ENCODE measurements at regions not wholly inside any gene's neighbourhood (a gene's known extent, or its start where the extent isn't known, plus 50 kb on each side); places are given as distances from the start of the nearest gene placed in this dataset.

DNA sequence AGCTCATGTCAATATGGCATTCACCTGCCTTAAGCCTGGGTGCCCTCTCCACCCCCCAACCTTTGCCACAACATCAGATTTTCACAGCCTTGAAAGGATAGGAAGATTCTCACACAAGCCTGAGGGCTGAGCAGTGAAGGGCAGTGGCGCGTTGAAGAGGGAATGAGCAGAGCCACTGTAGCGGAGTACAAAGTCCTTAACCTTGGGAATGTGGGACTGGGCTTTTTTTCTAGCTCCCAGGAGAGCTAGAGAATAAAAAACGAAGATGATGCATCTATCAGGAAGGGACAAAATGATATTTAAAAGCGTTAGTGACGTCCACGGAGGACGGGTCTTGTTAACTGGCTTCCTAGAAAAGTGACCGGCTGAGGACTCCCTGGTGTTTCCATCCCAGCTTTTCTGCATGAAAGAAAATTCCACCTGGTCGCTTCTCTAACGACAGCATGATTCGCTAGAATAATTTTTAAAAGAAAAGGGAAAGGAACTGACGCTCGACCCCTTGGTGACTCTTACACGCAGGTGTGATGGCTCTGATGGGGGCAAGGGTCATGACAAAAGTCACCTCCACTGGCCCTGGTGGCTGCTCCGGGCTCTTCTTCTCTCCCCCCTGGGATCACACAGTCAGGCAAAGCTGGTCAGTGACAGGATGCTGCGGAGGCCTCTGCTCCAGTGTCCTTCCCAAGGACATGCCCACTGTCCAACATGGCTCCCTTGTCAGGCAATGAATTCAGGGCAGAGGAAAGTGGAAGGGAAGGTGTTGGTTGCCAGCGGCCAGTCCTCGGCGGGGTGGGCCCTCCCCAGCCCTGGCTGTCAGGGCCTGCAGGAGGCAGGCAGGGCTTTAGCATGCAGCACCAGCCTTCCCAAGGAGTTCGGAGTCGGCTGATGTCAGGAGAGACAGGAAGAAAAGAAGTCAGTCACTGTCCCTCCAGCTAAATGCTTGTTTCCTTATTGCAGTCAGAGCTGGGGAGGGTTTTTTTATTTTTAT, 58.4 kb upstream of the IRX3 start:
- no peak overlapping the region for H3K4me3 ChIP-seq (ENCODE audit: low read depth, low read length)
- DNase-seq (ENCODE audit: low read depth): no peak
- TF ChIP-seq, protein P1, sequence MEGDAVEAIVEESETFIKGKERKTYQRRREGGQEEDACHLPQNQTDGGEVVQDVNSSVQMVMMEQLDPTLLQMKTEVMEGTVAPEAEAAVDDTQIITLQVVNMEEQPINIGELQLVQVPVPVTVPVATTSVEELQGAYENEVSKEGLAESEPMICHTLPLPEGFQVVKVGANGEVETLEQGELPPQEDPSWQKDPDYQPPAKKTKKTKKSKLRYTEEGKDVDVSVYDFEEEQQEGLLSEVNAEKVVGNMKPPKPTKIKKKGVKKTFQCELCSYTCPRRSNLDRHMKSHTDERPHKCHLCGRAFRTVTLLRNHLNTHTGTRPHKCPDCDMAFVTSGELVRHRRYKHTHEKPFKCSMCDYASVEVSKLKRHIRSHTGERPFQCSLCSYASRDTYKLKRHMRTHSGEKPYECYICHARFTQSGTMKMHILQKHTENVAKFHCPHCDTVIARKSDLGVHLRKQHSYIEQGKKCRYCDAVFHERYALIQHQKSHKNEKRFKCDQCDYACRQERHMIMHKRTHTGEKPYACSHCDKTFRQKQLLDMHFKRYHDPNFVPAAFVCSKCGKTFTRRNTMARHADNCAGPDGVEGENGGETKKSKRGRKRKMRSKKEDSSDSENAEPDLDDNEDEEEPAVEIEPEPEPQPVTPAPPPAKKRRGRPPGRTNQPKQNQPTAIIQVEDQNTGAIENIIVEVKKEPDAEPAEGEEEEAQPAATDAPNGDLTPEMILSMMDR (IDR thresholded peaks at IDR 0.05; ENCODE audit: control insufficient read depth, extremely low read depth, insufficient read depth): no peak

- DNase-seq (ENCODE audit: low read depth): no peak
Observed at GRCh38 chr16:54342966-54343365, 56.4 kb upstream of the IRX3 start.

GRCh38 chr16:54341892-54342776, 55.5 kb upstream of the IRX3 start:
- no peak overlapping the region for H3K4me3 ChIP-seq (ENCODE audit: low read depth, low read length)
- no peak for DNase-seq (ENCODE audit: low read depth)
- TF ChIP-seq, protein P1 (IDR thresholded peaks at IDR 0.05; ENCODE audit: control insufficient read depth, extremely low read depth, insufficient read depth): no peak

More at GRCh38 chr16:54342966-54343365, 56.4 kb upstream of the IRX3 start:
- no peak overlapping the region for H3K4me3 ChIP-seq (ENCODE audit: low read depth, low read length)
- TF ChIP-seq, protein P1 (IDR thresholded peaks at IDR 0.05; ENCODE audit: control insufficient read depth, extremely low read depth, insufficient read depth): no peak

DNA sequence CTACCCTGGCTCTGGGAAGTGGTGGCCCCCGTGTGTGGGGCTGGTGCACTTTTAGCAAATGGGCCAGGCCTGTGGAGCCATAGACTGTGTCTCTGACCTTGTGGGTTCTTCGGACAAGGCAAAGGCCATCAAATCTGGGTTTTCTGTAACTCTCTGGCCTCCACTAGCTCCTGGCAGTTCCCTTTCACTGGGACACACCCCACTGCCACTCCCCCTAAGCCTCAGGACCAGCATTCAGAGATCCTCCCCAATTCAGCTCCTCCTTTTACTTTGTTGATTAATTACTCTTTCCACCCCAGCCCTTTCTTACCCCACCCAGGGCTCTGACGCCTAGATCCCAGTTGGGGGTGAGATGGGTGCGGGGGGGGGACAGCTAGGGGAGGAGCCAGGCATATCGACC, 53.9 kb upstream of the IRX3 start:
- TF ChIP-seq, protein P1 (IDR thresholded peaks at IDR 0.05; ENCODE audit: control insufficient read depth, extremely low read depth, insufficient read depth): no peak
- no peak overlapping the region for H3K4me3 ChIP-seq (ENCODE audit: low read depth, low read length)
- DNase-seq (ENCODE audit: low read depth): no peak

- DNase-seq (ENCODE audit: low read depth): no peak
- H3K4me3 ChIP-seq (ENCODE audit: low read depth, low read length): no peak overlapping the region
- TF ChIP-seq, protein P1 (IDR thresholded peaks at IDR 0.05; ENCODE audit: control insufficient read depth, extremely low read depth, insufficient read depth): no peak
Observed at GRCh38 chr16:54336631-54337204, 50.1 kb upstream of the IRX3 start.

All from LNCaP clone FGC (cell line).